ENCODE measurements at regions not wholly inside any gene's neighbourhood (a gene's known extent, or its start where the extent isn't known, plus 50 kb on each side); places are given as distances from the start of the nearest gene placed in this dataset.

DNA sequence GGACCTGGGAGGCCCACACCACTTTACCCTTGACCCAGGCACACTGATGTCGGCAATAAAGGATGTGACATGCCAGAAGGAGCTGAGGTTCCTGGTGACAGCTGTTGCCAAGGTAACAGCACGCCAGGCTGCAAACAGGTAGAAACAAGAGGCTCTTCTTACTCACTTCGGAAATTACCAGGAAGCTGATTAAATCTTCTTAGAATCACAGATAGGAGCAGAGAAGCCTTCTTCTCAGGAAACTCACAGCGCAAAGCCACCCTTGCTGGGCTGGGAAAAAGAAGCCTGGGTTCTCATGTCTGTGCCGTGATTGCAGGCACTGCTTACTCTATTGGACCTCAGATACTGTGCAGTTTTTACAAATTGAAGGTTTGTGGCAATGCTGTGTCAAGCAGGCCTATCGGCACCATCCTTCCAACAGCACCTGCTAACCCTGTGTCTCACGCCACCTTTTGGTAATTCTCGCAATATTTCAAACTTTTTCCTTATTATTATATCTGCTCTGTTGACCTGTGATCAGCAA is 61.0 kb upstream of the TAF1B start:
- in situ Hi-C loops (cut with MboI; ENCODE audit: low pct_unique_long_range_greater_than_20kb, low sequenced_read_pairs, unreplicated experiment): no loop called here
- no peak for DNase-seq (ENCODE audit: low spot score)
- TF ChIP-seq, protein P1, sequence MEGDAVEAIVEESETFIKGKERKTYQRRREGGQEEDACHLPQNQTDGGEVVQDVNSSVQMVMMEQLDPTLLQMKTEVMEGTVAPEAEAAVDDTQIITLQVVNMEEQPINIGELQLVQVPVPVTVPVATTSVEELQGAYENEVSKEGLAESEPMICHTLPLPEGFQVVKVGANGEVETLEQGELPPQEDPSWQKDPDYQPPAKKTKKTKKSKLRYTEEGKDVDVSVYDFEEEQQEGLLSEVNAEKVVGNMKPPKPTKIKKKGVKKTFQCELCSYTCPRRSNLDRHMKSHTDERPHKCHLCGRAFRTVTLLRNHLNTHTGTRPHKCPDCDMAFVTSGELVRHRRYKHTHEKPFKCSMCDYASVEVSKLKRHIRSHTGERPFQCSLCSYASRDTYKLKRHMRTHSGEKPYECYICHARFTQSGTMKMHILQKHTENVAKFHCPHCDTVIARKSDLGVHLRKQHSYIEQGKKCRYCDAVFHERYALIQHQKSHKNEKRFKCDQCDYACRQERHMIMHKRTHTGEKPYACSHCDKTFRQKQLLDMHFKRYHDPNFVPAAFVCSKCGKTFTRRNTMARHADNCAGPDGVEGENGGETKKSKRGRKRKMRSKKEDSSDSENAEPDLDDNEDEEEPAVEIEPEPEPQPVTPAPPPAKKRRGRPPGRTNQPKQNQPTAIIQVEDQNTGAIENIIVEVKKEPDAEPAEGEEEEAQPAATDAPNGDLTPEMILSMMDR (IDR thresholded peaks at IDR 0.05; ENCODE audit: extremely low read depth, insufficient read depth, missing control alignments): no peak

DNA sequence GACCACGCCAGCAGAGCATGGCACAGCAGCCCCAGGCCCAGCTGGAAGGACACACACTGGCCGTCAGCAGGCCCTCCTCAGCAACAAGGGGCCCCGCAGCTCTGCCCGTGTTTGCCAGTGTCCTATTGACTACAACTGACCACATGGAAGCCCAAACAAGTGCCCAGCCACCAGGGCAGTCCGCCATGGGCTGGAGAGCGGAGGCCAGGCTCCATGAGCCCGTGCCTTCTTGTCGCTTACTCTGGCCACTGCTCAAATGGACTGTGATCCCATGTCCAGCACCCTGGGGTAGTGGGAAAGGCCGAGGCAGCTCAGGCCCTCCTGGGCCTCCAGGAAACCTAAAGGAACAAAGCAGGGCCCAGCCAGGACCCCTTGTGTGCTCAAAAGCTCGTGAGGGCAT is 53.9 kb upstream of the TAF1B start:
- no peak for DNase-seq (ENCODE audit: low spot score)
- in situ Hi-C loops (cut with MboI; ENCODE audit: low pct_unique_long_range_greater_than_20kb, low sequenced_read_pairs, unreplicated experiment): no loop called here
- TF ChIP-seq, protein P1 (IDR thresholded peaks at IDR 0.05; ENCODE audit: extremely low read depth, insufficient read depth, missing control alignments): no peak

DNA sequence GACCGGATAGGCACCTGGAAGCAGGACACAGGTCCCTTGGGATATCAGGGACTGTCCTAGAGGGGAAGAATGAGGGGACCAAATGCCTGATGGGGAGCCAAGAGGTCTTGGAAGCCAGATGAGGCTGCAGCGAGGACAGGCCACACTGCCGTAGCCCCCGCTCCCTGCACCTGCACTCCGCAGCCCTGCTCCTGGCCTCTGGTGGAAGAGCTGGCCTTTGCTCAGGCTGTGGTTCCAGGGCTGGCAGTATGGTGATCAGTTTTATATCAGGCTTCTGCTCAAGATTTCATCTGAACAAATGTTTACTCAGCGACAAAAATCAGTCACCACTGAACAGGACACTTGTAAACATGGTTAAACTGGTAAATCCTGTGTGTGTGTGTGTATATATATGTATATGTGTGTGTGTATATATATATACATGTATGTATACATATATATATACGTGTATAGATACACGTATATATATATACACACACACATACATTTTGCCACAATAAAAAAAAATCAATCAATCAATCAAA is 52.5 kb upstream of the TAF1B start:
- no peak for DNase-seq (ENCODE audit: low spot score)
- TF ChIP-seq, protein P1 (IDR thresholded peaks at IDR 0.05; ENCODE audit: extremely low read depth, insufficient read depth, missing control alignments): no peak
- in situ Hi-C loops (cut with MboI; ENCODE audit: low pct_unique_long_range_greater_than_20kb, low sequenced_read_pairs, unreplicated experiment): no loop called here

DNA sequence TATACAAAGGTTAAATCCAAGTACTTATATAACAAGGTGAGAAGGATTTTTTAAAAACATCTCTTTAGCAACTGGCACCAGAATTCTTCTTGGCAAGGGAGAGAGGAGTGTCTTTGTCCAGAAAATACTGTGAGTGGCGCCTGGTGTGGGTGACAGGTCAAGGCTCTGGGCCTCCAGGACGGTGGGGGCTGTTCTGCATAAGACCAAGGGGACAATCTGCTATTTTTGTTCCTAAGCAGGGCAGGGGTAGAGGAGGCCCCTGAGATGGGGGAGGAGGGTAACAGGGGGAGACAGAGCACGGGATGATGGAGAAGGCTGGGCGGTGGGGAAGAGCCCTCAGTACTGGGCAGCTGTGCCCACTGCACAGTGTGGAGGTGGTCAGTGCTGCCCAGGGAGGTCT is 51.6 kb upstream of the TAF1B start:
- in situ Hi-C loops (cut with MboI; ENCODE audit: low pct_unique_long_range_greater_than_20kb, low sequenced_read_pairs, unreplicated experiment): no loop called here
- TF ChIP-seq, protein P1 (IDR thresholded peaks at IDR 0.05; ENCODE audit: extremely low read depth, insufficient read depth, missing control alignments): no peak
- DNase-seq (ENCODE audit: low spot score): no peak

DNA sequence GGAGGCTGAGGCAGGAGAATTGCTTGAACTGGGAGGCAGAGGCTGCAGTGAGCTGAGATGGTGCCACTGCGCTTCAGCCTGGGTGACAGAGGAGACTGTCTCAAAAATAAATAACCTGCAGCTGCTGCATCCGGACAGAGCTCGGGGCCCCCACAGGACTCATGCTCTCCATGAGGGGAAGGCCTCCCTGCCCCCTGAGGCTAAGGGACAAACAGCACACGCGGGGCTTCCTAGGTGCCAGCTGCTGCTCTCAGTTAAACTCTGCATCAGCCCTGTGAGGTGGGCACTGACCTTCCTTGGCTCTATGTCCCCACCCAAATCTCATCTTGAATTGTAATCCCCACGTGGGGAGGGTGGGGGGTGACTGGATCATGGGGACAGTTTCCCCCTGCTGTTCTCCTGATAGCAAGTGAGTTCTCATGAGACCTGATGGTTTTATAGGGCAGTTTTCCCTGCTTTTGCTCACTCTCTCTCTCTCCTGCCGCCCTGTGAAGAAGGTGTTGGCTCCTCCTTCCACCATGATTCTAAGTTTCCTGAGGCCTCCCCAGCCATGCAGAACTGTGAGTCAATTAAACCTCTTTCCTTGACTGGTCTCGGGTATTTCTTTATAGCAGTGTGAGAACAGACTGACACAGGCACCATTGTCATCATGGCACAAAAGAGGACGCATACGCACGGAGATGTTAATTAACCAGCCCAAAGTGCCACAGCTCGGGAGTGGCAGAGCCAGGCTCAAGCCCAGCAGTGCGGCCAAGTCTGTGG is 49.9 kb upstream of the TAF1B start:
- DNase-seq (ENCODE audit: low spot score): no peak
- TF ChIP-seq, protein P1 (IDR thresholded peaks at IDR 0.05; ENCODE audit: extremely low read depth, insufficient read depth, missing control alignments): no peak
- in situ Hi-C loops (cut with MboI; ENCODE audit: low pct_unique_long_range_greater_than_20kb, low sequenced_read_pairs, unreplicated experiment): no loop called here
